Myocyte (in vitro differentiated cells): ENCODE measurements at regions not wholly inside any gene's neighbourhood (a gene's known extent, or its start where the extent isn't known, plus 50 kb on each side); places are given as distances from the start of the nearest gene placed in this dataset.
"Not testable (repeated sequence)": the region's sequence is repeated elsewhere in the genome, so short reads cannot be mapped to it uniquely, and the experiment has no call there.

Experiments used
- DNase-seq: peaks from one replicate; pipeline ENCODE4 v3.0.0-alpha.2; 2012; ENCODE audit warnings: low read depth

DNA sequence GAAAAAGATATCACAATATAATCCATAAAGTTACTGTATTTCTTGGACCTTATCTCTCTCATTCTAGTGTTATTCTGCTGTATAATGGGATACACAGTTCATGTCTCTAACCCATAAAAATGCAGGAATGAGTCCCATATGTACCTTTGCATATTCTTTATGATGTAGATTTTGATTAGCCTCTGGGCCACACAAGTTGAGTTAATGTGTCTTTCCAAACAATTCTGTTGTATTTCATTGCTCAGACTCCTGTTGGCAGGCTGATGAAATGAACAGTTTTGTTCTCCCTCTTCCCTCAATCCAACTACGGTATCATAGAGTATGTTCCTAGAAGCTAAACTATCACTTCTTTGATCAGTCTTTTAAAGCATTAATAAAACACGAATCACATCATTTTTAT is 113.2 kb upstream of the SATB2 start:
- no peak for DNase-seq

DNA sequence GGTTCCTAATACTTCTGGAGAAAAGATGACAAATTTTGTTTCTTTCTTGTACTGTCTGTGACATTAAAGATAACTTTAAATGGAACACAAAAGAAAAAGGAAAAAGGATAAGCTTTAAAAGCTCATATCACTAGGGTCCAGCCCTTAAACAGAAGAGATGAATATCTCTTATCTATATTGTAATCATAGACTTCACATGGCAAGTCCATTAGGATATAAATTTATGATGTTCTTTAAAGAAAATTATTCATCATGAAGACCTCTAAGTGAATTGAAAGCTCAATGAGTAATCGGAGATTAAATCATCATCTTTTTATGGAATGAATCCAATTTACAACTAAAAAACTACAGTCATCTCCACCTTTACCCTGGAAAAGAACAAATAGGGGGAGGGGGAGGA is 111.6 kb upstream of the SATB2 start:
- DNase-seq = no peak

DNA sequence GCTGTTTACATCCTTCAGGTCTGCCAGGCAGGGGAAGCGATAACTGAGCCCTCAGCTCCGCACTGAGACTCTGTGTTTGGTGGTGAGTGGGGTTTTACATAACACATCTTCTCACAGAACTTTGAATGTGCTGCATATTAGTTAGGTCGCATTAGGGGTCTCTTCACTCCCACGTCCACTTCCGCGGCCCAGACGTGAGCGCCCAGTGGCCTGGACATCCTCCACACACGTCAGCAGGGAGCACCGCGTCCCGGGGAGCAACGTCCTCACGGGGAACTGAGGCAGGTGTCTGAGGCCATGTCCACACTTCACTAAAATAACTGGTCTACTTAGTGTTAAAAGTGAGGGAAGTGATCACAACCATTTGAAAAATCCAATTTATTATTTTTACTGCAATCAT is 100.4 kb upstream of the SATB2 start:
- no peak for DNase-seq

DNA sequence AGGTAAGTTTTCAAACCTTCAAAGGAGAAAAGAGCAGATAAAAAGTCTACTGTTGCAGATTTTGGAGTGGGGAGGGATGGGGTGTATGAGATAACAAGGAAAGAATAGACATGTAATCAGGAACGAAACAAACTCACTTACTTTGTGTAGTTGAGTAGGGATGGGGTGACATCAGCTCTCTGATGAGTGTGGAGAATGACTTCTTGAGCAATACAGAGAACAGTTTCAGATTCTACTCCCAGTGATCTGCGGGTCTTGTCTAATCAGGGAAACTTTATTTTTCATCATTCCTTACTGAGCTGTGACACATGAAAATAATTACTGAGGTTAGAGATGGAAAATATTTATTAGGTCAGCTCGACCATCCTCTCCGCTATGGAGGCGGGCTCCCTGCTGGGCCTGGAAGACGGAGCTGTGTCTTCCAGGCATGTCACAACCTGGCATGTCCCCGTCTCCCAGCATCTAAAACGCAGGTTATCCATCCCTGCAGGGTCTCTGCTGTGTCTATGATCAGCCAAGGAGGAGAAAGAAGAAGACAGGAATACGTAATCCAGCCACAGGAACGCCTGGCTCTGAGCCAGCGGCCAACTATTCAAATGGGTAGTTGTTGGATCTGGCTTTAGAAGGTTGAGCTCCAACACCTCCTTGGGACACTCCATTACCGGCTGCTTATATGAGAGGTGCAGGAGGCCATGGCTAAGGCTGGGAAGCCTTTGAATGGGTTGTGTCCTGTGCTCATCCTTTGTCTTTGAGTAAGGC is 99.0 kb upstream of the SATB2 start:
- peak; percentile 9 for DNase-seq

DNA sequence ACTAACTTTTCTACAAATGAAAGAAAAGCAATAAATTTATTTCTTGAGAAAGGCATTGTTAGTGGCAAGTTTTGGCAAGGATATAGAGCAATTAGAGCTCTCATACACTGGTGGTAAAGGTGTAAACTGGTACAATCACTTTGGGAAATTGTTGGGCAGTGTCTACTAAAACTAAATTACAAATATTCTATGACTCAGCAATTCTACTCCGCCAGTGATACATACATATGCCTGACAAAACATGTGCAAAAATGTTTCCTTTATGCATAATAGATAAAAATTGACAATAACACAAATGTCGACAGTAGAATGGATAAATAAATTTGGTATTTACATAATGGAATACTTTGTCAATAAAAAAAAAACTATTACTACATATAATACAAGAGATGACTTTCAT is 96.3 kb upstream of the SATB2 start:
- no peak for DNase-seq

DNA sequence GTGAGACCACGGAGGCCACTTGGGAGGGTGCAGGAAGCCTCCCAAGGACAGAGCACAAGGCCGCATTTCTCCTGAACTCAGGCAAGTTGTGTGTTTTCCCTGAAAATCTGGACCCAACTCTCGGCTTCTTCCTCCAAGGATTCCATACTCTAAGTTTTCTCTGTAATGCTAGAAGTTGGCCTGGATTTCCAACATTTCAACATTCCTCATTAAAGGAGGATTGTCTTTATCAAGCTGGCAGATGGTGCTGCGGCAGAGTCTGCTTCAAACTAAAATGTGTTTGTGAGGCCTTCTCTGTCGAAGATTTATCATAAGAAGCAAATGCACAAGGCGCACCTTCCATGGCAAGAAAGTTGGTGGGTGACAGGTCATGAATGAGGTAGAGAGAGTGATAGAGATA is 94.4 kb upstream of the SATB2 start:
- no peak for DNase-seq

DNA sequence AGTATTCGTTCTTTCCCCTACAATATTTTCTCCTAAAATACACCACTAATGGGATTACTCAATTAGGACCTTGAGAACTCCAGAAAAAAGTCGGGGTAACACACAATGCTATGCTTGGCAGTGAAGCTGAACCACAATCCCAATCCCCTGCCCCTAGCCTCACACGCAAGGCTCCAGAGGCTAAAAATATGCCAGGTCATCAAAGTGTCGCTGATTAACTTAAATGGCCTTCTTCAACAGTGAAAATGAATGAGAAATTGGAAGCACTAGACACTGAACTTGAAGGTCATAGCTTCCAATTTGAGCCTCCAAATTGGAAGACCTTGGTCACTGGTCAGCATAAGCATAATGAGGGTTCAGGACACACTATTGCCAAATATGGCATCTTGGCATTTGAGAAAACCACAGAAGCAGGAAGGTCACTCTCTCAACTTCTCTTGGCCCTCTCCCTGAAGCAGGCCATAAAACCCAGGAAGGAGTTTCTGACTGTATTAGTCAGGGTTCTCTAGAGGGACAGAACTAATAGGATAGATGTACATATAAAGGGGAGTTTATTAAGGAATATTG is 86.0 kb upstream of the SATB2 start:
- no peak for DNase-seq

DNA sequence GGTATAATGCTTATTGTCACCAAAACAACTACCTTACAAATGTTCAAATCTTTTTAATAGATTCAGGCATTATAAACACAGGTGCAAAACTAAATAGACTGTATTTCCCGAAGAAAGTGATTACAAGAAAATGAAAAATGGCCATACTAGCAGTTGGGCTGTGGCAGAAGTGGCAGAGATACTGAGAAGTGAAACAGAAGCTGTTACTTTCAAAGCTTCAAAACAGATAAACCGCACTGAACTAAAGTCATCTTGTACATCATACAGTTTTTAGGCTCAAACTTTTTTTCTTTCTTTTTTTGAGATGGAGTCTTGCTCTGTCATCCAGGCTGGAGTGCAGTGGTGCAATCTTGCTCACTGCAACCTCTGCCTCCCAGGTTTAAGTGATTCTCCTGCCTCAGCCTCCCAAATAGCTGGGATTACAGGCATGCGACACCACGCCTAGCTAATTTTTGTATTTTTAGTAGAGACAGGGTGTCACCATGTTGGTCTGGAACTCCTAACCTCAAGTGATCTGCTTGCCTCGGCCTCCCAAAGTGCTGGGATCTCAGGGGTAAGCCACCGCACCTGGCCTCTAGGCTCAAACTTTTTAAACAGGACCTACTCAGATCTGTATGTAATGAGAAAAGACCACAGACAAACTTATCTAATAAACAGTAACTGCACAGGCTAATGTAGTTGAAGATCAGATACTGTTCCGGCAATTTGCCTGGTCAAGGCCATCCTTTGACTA is 77.9 kb upstream of the SATB2 start:
- DNase-seq = no peak

DNA sequence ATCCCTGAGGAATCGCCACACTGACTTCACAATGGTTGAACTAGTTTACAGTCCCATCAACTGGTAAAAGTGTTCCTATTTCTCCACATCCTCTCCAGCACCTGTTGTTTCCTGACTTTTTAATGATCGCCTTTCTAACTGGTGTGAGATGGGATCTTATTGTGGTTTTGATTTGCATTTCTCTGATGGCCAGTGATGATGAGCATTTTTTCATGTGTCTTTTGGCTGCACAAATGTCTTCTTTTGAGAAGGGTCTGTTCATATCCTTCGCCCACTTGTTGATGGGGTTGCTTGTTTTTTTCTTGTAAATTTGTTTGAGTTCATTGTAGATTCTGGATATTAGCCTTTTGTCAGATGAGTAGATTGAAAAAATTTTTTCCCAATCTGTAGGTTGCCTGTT is 76.1 kb upstream of the SATB2 start:
- DNase-seq = not testable (repeated sequence)

DNA sequence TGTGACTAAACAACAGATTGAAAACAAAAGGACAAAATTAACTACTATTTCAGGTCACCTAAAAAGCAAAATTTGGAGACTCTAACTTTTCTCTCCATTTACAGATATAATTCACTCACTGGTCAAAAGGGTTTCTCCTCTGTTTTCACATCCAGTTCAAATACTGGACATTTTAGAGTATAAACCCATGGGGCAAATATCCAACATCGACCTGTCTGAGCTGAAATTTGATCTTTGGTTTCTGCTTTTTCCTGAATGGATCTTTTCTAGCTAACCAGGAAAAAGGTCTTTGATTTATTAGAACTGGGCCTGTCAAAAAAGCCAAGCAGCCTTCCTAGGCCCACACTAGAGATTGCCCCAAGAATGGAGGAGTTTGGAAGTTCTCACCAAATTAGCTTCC is 69.3 kb upstream of the SATB2 start:
- DNase-seq = no peak

DNA sequence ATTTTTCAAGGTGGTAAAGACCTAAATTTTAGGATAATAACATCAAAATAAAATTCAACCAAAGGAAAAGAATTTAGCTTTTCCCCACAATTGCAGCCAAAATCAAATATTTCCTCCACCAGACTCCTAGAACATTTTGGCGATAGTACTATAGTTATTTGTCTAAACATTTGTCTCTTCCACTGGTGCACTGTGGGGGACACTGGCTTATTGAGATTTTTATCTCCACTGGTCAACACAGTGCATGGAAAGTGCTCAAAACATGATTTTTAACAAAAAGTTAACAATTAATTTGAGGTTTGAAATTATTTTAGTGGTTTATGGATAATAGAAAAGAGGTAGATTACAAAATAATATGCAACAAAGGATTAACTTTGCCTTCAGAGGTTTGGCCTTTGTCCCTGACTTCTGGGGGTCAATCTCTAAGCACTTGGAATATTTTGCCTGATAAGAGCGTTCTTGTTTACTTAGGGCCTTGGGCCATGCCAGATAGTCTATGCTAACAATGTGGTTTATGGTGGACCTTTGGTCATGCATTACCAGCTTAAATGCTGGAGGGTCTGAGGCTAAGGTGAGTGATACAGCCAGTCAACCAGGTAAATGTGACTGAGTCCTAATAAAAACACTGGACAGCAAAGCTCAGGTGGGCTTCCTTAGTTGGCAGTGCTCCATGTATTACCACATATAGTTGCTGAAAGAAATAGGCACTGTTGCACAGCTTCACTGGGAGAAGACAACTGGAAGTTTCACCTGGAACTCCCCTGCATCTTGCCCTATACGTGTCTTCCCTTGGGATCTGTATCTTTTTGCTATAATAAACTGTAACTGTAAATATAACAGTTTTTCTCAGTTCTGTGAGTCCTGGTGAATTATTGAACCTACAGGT is 67.2 kb upstream of the SATB2 start:
- no peak for DNase-seq

DNA sequence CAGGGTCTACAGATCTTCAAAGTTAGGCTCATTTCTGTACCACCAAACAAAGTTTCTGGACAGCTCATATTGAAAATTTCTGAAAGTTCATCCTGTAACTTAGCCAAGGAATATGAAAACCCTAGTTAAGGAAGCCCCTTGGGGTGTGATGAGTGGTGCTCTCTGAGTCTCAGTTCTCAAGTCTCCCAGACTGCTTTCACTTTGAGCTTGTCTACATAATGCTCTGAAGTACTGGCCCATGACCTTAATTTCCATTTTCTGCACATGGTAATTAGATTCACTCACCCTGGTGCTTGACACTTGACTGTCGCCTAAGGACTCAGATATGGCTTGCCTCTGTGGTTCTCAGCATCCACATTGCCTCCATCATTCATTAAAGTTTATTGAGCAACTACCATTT is 51.7 kb upstream of the SATB2 start:
- no peak for DNase-seq
